GM08714 (cell line): ENCODE measurements at regions not wholly inside any gene's neighbourhood (a gene's known extent, or its start where the extent isn't known, plus 50 kb on each side); places are given as distances from the start of the nearest gene placed in this dataset.

Experiments used
- H3K4me3 ChIP-seq: fragments of 200-500 bp; sonication (Bioruptor generic); 2 replicates; pipeline ENCODE4 v1.5.1; 2014; ENCODE audit warnings: mild to moderate bottlenecking, low read length, inconsistent platforms
- ZNF274 ChIP-seq: IDR thresholded peaks from 2 replicates; pipeline ENCODE4 v1.6.1; 2012; ENCODE audit warnings: mild to moderate bottlenecking, low read depth, low read length

DNA sequence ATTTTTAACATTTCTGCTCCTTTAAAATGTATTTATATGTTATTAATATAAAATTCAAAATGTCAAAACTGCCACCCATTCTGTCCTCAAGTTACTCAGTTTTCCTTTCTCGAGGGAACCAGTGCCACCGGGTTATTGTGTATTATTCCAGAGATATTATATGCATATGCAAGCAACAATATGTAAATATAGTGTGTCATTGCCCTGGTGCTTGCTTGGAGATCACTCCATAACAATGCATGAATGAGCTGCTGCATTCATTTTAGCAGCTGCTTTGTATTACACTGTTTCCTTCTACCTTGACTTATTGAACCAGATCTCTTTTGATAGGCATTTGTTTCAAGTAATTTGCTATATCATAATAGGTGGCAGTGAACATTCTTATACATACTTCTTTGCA, 509.1 kb downstream of the MCTP2 start:
- no peak for TF ChIP-seq ZNF274
- no peak overlapping the region for H3K4me3 ChIP-seq

DNA sequence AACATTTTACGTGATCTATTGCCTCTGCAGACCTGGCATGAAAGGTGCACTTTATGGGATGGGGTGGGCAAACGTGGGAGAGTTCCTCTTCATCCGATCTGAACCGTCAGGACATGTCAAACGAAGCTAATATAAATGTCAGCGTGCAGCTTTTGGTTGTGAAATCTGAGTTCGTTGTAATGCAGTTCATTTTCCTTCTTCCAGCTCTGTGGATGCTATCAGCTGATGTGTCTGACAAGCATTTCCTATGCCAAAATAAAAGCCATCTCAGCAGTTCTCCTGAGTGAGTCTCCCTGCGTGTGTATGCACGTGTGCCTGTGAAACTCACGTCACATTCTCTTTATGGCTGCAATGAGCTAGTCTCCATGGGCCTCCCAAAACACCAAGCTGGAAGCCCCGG, 512.3 kb downstream of the MCTP2 start:
- TF ChIP-seq ZNF274 = no peak
- H3K4me3 ChIP-seq = no peak overlapping the region

- no peak for TF ChIP-seq ZNF274
- no peak overlapping the region for H3K4me3 ChIP-seq
Observed at GRCh38 chr15:94744080-94744793, 512.9 kb downstream of the MCTP2 start.

GRCh38 chr15:94745371-94745770, 514.0 kb downstream of the MCTP2 start:
- H3K4me3 ChIP-seq = no peak overlapping the region
- no peak for TF ChIP-seq ZNF274

DNA sequence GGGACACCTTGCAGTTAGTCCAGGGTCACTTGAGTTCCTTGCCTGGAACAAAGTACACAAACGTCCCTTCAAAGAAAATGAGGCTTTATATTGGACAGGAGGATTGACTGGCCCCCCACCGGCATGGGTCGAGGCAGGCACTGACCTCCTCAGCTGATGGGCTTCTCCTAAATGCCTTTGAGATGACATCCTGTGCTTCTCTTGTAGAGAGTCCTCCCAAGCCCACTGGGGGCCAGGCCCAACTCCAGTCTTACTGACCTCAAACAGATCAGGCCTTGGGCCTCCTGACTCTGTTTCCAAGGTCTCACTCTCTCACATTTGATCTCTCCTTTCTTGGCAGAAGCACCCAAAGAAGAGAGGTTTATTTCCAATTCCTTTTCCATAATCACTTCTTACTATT, 516.1 kb downstream of the MCTP2 start:
- no peak for TF ChIP-seq ZNF274

DNA sequence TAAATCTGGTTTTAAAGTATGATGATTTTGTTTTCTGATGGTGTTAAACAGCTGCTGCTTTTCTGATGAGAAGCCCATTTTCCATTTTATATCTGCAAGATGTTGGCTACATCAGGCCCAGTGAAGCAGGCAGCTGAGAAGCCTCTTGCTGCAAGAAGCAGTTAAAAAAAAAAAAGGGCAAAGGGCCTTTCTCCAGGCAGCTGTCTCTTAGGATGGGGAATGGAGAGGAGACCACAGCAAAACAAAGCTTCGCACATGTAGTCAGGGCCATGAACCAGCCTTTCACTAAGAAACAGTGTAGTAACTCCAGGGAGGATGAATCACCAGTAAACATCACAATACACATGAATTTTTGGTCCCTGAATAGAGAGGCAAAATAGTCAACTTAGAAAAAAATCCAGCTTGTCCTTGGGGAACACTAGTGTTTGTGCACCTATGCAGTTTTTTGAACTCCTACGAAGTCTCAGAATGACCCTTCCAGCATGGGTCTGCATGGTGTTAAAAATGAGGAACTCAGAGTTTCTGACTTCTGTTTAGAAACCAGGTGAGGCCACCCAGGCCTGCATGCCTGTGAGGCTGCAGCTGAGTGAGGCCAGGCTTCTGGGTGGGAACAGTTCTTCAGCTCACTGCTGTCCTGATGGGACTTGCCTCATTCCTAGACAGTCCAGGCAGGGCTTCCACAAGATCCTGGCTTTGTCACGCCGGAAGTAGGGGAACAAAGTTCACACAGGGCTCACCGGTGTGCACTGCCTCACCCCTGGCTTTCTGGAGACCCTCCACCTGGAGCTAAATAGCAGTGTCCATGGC, 518.7 kb downstream of the MCTP2 start:
- H3K4me3 ChIP-seq = no peak overlapping the region
- no peak for TF ChIP-seq ZNF274

More for the DNA sequence above, 516.1 kb downstream of the MCTP2 start:
- H3K4me3 ChIP-seq = no peak overlapping the region

DNA sequence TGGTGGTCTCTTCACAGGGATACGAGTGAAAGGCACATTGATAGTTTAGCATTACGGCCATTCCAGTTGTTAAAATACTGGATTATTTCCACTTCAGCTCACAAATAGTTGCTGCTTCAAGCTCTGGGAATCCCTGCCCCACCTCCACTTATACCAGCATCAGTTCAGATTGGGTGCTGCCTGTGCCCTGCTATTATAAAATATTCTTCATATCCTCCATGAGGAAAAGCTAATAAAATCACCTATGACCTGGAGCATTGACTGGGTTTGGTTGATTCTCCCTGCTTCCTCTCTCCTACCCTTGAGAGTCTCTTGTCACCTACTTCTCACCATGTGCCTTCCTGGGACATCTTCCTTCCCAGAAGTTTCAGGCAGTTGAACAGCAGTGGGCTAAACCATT, 529.0 kb downstream of the MCTP2 start:
- no peak overlapping the region for H3K4me3 ChIP-seq
- TF ChIP-seq ZNF274 = no peak

DNA sequence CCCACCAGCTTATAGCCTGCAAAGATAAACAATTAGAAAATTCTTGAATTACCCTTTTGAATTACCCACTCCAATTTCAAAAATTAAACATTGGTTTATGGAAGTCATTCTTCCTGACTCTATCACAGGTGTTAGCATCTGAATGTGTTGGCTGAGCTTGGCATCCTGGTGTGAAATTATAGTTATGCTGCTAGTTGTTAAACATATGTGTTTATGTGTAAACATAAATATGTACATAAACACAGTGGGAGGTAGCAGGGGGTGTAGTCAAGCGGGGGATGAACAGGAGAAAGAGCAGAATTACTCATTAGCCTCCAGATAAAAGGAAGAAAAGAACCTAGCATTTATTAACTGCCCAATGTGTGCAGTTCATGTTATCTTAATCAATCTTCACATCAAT, 530.2 kb downstream of the MCTP2 start:
- TF ChIP-seq ZNF274 = no peak
- H3K4me3 ChIP-seq = no peak overlapping the region

DNA sequence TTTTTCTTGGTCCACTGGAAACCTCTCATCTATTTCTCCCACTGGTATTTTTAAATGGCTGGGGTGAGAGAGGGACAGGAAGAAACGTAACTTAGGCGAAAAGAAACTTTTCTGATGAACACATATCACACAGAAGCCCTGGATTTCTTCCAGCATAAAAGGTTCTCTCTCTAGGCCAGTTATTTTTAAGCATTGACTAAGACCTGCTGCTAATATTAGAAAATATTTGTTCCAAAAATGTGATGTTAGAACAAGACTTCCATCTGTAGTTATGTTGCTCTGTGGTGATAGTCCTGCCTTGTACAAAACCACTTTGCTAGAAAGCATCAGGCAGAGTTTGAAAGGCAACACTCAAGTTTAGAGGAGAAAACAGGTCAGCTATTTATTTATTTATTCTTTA, 537.7 kb downstream of the MCTP2 start:
- TF ChIP-seq ZNF274 = no peak
- no peak overlapping the region for H3K4me3 ChIP-seq

GRCh38 chr15:94770199-94770598, 538.8 kb downstream of the MCTP2 start:
- H3K4me3 ChIP-seq = no peak overlapping the region
- TF ChIP-seq ZNF274 = no peak

GRCh38 chr15:94777037-94777436, 545.7 kb downstream of the MCTP2 start:
- no peak overlapping the region for H3K4me3 ChIP-seq
- no peak for TF ChIP-seq ZNF274

DNA sequence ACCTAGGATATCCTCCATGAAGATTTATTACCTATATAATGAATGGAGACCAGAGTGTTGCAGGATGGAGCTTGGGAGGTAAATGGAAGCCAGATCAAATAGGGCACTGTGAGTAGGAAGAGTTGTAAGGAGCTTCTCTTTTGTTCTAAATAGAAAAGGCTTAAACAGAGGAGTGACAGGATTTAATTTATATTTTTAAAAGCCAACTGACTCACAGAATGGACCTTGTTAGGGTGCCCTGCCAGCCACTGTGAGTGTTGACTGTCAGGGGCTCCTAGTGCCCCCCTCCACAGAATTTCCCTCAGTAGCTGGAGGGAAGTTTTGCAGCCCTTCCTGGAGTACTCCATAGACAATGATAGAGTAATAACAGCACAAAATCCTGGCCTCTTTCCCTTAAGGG, 547.5 kb downstream of the MCTP2 start:
- no peak for TF ChIP-seq ZNF274
- no peak overlapping the region for H3K4me3 ChIP-seq

DNA sequence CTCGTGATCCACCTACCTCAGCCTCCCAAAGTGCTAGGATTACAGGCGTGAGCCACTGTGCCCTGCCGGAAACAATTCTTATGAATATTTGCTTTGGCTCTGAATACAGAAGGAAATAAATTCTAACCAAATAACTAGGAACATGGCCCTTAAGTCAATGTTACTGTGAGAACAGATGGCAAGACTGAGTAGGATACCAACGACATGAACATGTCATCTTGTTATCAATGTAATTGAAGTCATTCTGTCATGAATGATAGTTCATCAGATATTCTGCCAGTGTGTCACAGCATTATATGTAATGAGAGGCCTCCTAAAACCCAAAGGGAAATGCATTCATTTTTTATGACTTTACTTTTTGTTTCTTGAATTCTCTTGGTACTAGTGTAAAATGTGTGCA, 548.8 kb downstream of the MCTP2 start:
- no peak for TF ChIP-seq ZNF274
- H3K4me3 ChIP-seq = no peak overlapping the region

GRCh38 chr15:94785091-94785490, 553.7 kb downstream of the MCTP2 start:
- no peak overlapping the region for H3K4me3 ChIP-seq
- TF ChIP-seq ZNF274 = no peak

DNA sequence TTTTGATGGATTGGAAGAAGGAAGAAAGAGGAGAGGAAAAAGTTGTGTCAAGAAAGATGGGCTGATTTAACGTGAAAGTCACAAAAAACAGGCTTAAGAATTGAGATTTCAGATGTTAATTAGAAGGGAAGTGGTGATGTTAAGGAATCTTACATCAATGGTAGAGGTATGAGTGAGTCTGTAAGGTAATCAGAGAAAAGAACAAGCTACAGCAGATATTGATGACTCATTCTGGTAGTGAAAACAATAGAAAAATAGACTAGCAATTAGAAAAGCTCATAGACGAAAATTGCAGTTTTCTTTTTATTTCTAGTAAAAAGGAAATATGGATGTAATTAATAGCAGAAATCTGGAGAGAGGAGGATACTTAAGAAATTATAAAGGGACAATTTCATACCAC, 559.6 kb downstream of the MCTP2 start:
- no peak for TF ChIP-seq ZNF274
- H3K4me3 ChIP-seq = no peak overlapping the region
